Motor neuron (in vitro differentiated cells): ENCODE measurements at regions not wholly inside any gene's neighbourhood (a gene's known extent, or its start where the extent isn't known, plus 50 kb on each side); places are given as distances from the start of the nearest gene placed in this dataset.

Experiments
- ATAC-seq, 8 experiments: fragments of 200-7000 bp; cut with Tn5 transposase; replicated peaks in 6 of 8; 2 replicates each; pipeline ENCODE4 v1.8.0; 2021; ENCODE audit warnings: mild to moderate bottlenecking in 8 of 8, moderate library complexity in 8 of 8
- H3K27ac ChIP-seq, 2 donors: fragments of 250-450 bp; sonication (Bioruptor Pico); 2 replicates each; pipeline ENCODE4 v1.9.0; 2021; ENCODE audit warnings: antibody characterized with exemption in 2 of 2, mild to moderate bottlenecking in 2 of 2, moderate library complexity in 1 of 2
- H3K4me1 ChIP-seq, 2 donors: fragments of 250-450 bp; sonication (Bioruptor Pico); replicated peaks in 1 of 2; 2 replicates each; pipeline ENCODE4 v1.6.1; 2021; ENCODE audit warnings: antibody characterized with exemption in 2 of 2, mild to moderate bottlenecking in 2 of 2, moderate library complexity in 1 of 2
- H3K4me3 ChIP-seq, 5 donors: fragments of 250-450 bp; sonication (Bioruptor Pico); 2 replicates each; pipeline ENCODE4 v1.9.0; 2021; ENCODE audit warnings: antibody characterized with exemption in 5 of 5, mild to moderate bottlenecking in 5 of 5, moderate library complexity in 4 of 5
- WGBS, 10 experiments: fragments of 450-650 bp; shearing (Covaris generic); methylation state at CpG; one replicate each; pipeline ENCODE4 v1.0.0; 2022; 5-methylcytosine and 5-hydroxymethylcytosine counted together
- in situ Hi-C, 9 experiments: fragments of 400-800 bp; cut with MboI; loops; one replicate each; pipeline ENCODE4 v1.15.0; 2021; ENCODE audit warnings: low sequenced_read_pairs in 9 of 9, low pct_unique_long_range_greater_than_20kb in 2 of 9; ENCODE audit not compliant: unreplicated experiment in 9 of 9

GRCh38 chr6:95517568-95517967, 59.8 kb upstream of the MANEA start:
- no peak overlapping the region for H3K4me3 ChIP-seq
- 15 to 100% (median 79%) methylated on average over 1 to 3 of the region's 3 CpGs; no CpG with 5 or more reads in 2 of the 10 experiments for WGBS, 10 experiments
- no peaks in the 10 kb centered on the region for H3K4me1 ChIP-seq
- ATAC-seq = peak in 1 of 8 experiments; percentile 90
- H3K27ac ChIP-seq = no peak overlapping the region
- in situ Hi-C loops = no loop called here

- no peak for ATAC-seq
Measured at GRCh38 chr6:95518630-95519227, 58.6 kb upstream of the MANEA start.

GRCh38 chr6:95519228-95520037, 57.9 kb upstream of the MANEA start:
- Histone ChIP-seq H3K4me1 (no peaks in the 10 kb centered on the region), H3K4me3 (no peak overlapping the region), H3K27ac (no peak overlapping the region)
- in situ Hi-C loops = no loop called here
- ATAC-seq = no peak
- 40 to 100% (median 95%) methylated on average over 1 to 15 of the region's 28 CpGs; no CpG with 5 or more reads in 2 of the 10 experiments for WGBS, 10 experiments

More at GRCh38 chr6:95518630-95519227, 58.6 kb upstream of the MANEA start:
- in situ Hi-C loops = no loop called here
- no peak overlapping the region for H3K4me3 ChIP-seq
- WGBS, 10 experiments = 48 to 100% (median 79%) methylated on average over 1 to 9 of the region's 15 CpGs; no CpG with 5 or more reads in 2 of the 10 experiments
- H3K4me1 ChIP-seq = no peaks in the 10 kb centered on the region
- no peak overlapping the region for H3K27ac ChIP-seq

GRCh38 chr6:95521181-95521580, 56.2 kb upstream of the MANEA start:
- Histone ChIP-seq H3K27ac (no peak overlapping the region), H3K4me1 (no peaks in the 10 kb centered on the region), H3K4me3 (no peak overlapping the region)
- 0 to 100% (median 72%) methylated on average over 1 to 2 of the region's 2 CpGs; no CpG with 5 or more reads in 1 of the 10 experiments for WGBS, 10 experiments
- no peak for ATAC-seq
- in situ Hi-C loops = no loop called here
